Fibroblast of skin of back (primary cell): ENCODE measurements at regions not wholly inside any gene's neighbourhood (a gene's known extent, or its start where the extent isn't known, plus 50 kb on each side); places are given as distances from the start of the nearest gene placed in this dataset.

ENCODE experiments used
- DNase-seq: peaks from one replicate; pipeline ENCODE4 v3.0.0-alpha.2; 2013

DNA sequence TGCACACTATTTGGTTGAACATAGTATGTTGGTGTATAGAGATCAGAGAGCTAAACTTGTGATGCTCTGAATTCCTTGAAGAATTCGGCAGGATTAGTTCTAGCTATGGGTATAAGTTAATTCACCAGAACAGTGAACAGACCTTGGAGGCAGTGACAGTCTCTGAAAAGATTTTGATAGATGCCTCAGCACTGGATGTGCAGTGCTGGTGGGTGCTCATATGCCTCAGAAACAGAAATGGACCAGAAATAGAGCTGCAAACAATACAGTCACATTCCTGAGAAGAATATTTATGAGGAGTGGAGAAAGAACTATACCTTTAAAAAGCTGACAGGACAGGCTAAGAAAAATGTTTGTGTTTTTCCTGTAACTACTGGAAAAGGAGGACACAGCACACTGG lies 747.7 kb downstream of the KCTD16 start:
- no peak for DNase-seq

DNA sequence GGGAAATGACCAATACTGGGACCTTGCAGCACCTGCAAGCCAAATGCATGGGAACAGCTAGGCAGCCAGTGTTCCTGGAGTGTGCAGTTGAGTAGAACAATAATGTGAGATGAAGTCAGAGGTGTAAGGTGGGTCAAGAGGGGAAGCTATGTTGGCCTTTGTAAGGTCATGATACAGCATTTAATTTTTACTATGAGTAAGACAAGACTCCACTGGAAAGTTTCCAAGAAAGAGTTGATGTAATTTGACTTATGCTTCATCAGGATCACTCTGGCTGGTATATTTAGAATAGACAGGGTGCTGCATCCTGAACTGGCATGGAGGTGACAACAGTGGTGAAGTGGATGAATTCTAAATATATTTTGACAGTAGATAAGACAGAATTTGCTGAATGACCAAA lies 744.8 kb downstream of the KCTD16 start:
- DNase-seq = no peak

DNA sequence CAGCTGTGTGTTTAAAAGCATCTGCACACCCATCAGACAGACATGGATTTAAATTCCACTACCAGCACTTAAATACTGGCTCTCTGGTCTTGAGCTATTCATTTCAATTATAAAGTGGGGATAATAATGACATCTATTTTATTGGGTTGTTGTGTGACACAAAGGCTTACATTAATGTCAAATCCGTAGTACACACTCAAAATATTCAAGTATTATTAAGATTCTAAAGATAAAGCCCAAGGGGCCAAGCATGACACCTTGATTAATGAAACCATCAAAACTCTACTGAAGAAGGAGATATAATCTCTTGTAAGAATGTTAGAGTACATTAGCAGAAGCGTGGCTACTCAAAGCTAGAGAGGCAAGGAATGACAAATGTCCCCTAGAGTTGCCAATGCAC lies 743.0 kb downstream of the KCTD16 start:
- DNase-seq = no peak

DNA sequence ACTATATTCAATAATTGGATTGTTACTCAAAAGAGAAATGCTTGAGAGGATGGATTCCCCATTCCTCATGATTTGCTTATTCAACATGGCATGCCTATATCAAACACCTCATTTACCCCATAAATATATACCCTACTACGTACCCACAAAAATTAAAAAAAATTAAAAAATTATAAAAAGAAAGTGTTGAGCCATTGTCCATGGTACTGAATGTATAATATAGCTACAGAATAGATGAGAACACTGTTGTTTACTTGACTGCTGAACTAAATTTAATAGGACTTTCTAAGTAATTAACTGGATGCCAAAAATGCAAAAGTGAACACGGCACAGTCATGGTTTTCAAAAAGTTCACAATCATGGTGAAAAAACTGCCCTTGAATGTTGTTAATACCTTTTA lies 725.8 kb downstream of the KCTD16 start:
- no peak for DNase-seq

DNA sequence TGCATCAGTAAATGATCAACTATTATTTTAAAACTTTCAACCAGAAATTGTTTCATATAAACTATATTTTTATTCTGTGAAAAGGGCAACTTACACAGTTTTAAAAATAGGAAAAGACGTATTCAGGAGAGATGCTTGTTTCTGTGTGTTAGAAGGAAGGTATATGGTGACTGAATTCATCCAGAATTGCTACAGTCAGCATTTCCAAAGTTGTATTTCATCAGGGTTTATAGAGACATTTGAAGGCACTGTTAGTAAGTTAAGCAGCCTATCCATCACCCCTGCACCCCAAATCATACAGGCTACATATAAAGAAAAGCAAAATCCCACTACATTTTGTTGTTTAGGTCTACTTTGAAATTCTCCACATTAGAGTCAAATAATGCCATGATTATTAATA lies 716.0 kb downstream of the KCTD16 start:
- DNase-seq = no peak

DNA sequence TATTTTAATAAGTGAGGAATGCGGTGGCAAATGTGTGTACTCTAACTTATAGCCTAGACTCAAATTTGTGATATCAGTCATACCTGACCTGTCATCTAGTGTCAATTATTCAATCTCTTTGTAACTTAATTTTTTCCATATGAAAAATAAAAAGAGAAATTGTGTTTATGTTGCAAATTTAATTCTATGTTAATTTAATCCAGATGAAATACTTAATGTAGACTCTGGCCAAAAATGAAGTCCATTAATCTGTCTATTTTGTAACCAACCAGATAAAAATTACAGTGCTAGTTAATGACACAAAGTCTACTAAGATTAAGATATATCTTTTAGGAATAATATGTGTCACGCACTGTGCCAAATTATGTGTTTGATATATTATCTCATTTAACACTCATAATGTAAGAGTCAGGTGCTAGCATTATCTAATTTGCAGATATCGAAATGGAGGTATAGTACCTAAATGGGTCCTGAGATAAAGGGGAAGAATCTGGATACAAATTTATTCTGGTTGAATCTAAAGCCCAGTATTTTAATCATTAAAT lies 712.1 kb downstream of the KCTD16 start:
- DNase-seq = no peak

DNA sequence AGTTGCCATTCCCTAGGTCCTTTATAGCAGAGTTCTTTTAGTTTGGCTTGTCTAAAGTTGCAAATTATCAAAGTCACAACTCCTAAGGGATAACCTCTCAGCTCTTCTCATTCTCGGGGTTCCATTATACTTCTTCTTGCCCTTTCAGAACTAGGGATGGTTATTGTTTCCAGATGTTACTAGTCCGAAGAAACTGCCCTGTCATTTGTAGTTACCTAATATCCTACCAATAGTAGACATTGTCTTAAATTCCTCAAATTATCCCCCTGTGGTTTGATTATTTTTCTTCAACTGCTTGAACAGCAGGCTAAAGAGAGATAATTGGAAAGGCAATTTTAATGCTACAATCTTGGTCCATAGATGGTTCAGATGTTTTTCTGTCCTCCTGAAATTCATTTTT lies 709.8 kb downstream of the KCTD16 start:
- DNase-seq = no peak

DNA sequence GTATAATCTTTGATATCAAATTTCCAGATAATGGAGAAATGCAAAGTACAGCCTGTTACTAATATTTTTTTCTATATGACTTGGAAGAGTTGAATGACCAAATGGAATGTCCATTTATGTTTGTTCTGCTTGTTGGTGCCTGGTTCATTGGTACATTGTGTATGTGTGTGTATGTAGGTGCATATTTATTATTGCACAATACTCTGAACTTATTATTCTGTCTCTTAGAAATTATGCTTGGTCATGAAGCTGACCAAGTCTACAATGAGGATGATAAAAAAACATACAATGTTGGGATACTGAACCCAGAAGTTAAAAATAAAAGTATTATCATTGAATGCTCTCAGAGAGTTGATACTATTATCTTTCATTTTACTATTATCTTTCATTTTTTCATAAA lies 706.3 kb downstream of the KCTD16 start:
- DNase-seq = no peak

DNA sequence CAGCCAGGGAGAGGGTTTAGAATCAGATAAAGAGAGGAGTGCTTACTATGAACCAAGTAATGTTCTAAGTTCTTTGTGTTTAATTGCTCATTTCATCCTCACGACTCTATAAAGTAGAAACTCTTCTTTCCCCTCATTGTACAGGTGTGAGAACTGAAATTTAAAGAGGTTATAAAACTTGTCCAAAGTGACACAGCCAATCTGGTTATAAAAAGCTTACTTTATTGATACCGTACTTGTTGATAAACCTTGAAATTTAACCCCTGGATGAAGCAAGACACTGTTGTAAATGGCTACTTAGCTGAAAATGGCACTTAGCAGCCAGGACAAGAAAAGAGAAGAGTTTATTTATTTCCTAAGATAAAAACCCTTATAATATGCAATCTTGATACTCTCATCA lies 702.4 kb downstream of the KCTD16 start:
- no peak for DNase-seq

DNA sequence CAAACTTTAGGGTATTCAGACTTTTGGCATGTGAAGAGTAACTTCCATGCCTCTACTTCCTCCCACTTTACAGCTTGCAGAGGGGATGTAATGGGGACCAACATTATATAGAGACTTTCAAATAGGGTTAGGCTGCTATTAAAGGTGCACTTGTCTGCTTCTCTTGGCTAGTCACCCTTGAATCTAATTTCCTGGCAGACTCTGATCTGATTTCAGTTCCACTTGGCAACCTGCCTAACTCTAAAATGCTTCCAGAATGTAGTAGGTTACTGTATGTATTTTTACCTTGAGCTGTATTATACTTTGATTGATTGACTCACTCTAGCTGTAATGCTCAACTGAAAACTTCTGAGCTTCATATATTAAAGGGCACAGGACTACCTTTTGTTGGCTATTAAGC lies 693.4 kb downstream of the KCTD16 start:
- no peak for DNase-seq

DNA sequence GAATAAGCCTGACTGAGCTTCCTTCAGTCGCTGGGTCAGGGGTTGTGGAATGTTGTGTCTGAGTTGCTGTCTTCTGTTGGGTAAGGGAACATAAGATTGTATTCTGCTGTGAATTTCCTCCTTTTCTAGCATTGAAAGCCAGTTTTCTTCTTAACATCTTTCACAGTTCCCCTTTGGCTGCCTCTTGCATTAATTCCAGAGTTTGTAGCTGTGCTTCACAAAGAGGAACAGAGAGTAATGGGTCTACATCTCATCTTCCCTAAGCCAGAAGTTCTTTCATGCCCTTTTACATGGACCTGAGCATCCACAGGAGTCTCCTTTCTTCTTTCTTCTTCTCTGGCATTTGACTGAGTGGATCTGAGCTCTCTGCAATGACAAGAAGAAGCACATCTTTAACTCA lies 686.8 kb downstream of the KCTD16 start:
- DNase-seq = no peak

DNA sequence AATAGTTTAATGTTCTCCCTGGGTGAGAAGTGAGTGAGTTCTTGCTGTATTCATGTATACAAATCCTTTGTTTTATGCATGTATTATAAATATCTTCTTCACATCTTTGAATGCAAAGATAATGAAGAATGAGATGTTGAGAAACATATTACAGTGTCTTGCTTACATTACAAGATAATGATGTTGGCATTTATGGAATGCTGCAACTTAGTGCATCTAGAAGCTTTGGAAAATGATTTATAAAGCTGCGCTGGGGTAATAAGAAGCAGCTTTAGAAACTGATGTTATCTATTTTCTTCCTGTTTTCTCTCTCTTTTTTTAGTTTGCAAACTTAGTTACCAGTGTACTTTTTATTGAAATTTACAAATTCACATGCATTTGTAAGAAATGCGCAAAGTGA lies 673.4 kb downstream of the KCTD16 start:
- DNase-seq = no peak

DNA sequence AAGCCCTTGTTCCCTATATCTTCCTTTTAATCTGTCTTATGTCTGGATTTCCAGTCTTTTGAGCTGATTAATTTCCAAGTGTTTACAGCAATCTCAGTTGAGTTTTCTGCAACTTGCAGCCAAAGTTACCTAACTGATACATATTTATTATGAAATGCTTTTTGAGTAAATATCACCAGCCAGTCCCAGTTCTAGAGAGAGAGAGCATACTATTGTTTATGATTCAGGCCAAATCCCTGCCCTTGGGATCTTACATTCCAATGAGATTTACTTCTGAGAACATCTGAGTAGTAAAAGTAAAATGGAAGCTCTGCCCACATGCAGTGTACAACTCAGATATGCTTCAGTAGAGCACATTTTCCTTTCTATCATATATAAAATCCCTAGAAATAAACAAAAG lies 661.7 kb downstream of the KCTD16 start:
- DNase-seq = no peak

DNA sequence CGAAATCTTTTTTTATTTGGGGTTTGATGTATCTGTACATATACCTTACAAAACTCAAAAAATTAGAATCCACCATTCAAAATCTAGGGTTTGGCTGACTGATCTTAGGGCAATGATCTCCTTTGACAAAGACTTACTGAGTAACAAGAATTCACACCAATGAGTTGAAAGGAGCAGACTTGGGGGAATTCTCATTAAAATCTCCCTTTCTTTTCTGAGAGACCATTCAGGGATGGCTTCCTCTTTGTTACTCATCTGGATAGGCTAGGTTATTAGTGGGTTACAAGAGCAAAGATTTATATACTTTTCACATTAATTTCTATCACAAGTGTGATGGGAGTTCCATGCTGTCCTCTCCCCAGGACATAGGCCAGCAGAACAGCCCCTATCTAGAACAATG lies 661.0 kb downstream of the KCTD16 start:
- no peak for DNase-seq

DNA sequence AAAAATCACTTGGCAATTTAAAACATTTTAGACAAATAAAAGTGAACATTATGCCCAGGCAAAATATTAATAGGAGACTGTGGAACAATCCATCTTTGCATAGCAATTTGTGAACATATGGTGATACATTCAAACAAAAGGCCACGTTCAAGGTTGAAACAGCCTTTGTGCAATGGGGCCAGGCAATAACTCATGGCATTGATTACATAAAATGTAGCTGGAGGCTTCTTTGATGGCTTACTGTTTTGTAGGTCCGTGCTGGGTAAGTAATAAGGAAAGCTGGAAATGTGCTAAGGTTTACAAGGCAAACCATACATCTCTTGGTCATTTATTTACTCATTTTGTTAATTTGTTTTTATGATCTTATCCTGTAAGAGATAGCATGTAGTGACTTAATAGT lies 651.8 kb downstream of the KCTD16 start:
- DNase-seq = no peak

DNA sequence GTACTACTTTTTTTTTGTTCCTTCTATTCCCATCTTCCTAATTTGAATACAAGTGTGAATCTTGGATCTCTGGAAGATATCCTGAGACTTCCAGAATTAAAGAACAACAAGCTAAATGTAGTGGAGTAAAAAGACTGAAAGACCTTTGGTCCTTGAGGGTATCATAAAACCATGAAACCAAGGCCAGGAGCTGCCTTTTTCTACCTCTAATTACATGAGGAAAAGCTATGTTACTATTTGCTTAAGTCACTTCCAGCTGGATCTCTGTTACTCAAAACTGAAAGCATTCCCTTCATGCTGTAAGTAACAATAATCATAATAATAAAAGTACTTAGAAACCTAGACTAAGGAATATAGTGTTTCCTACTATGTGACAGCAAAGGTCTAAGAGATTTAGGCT lies 649.6 kb downstream of the KCTD16 start:
- DNase-seq = no peak

DNA sequence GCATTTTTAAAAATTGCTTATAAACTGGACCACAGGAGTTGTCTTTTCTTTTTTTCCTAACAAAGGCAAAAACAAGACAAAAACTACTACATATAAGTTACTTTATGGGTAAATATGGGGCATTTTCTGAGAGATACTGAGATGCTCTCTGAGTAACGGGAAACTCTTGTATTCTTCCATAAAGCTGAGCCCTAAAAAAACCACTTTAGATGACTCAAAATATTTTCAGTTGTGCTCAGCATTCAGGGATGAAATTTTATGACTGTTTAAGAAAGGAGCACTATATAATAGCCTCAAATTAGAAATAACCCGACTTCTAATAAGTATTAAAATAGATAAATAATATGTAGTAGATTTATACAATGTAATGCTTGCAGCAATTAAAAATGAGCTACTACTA lies 644.5 kb downstream of the KCTD16 start:
- no peak for DNase-seq

DNA sequence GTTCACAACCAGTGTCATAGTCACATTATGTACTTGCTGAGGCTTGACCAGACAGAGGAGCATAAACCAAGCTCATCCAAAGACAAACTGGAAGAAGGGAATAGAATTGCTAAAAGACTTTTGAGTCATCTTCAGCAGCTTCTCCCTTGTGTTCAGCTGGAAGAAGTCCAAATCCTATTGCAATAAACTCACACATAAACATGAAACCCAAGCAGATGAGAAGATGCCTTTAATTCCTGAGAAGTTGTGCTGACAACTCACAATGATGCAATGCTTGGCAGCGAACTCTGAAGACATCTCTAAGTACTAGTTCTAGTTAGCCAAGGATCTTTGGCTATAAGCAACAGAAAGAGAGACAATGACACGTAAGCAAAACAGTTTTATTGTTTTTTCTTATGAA lies 642.1 kb downstream of the KCTD16 start:
- peak; percentile 85 for DNase-seq

DNA sequence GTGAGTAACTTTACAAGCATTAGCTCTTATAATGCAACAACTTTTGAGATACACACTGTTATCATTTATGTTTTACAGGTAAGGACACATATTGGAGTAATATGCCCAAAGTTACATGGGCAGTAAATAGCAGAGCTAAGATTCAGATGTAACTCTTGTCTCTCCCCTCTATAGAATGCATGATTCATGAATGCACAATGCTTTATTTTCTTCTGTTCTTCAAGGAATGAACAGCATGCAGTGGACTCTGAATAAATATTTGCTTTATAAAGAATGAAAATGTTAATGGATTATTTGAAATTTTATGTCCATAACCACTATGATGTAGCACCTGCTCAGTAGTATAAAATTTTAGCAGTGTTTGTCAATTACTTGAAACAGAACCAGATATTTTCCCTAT lies 629.5 kb downstream of the KCTD16 start:
- DNase-seq = peak; percentile 32

DNA sequence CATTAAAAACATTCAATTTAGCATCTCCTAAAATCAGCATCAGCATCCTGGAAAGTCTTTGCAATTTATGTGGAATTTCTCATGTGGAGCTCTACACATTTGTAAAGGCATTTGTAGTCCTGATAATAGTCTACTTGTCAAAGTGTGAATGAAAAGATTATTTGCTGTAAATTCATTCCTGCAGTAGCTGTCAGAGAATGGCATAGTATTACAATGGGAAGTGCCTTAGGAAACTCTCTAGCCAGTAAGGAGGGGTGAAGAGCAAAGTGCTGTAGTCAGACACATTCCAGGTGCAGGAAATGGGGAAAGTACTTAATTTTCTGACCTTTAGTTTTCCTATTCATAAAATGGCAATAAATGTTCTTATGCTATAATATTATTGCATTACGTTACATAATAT lies 627.9 kb downstream of the KCTD16 start:
- no peak for DNase-seq

DNA sequence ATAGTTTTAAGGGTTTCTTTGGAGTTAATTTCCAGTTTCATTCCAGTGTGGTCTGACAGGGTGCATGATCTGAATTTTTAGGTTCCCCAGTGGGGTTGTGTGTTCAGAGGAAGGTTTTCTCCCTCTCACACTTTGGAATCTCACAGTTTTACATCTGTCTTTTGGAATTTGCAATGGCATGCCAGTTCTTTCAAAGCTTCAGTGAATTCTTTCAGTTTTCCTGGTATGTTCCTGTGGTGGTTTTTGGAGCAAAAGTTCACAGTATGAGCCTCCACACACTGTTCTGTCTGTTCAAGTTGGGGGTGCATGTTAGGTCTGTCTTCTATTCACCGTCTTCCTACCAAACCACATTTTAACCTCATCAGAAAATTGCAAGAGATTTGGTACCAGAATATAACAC lies 624.2 kb downstream of the KCTD16 start:
- peak; percentile 50 for DNase-seq

DNA sequence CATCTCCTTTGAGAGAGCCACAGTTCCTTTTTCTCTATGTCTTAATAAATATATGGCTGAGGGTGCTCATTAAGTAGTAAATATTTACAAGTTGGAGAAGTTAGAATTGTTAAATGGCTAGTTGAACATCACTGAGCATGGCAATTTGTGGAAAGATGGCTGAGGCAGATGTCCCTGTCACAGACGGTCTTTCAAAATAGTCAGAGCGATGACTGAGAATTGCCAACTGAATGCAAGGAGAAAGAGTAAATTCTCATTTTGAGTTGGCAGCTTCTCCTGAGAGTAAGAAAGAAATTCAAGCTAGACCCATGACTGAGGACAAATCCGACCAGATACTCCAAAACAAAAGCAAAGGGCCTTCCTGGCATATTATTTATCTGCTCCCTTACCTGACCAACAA lies 617.9 kb downstream of the KCTD16 start:
- no peak for DNase-seq

DNA sequence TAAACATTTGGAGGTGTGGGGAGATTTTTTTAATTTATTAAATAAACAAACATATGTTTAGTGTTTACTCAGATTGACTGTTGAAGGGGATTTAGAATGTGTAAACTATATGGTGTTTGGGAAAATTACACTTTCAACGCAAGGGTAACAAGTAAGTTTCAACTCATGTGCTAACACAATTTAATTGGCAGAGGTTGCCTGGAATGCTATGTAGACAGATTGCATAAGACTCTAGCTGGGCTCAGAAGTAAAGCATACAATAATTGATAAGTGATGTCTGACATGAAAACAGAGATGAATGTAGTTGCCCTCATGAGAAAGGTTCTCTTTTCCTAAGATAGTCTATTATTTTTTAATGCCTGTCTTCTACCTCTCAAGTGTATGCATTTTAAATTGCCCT lies 617.4 kb downstream of the KCTD16 start:
- DNase-seq = no peak

DNA sequence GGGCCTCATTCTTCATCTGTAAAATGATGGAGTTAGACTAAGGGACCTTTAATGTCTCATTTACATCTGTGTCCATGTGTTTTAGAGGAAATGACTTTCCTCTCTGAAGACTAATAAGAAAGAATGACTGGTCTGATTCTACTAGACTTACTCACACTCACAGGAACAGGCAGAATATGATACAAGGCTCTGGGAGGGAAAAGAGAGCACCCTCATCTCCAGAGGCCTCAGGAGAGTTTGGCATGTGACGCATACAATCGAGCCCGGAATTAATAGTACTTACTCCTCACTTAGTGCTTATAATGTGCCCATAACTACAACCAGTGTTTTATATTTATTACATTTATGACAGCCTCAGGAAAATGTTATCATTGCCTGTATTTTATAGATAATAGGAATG lies 608.7 kb downstream of the KCTD16 start:
- DNase-seq = no peak

DNA sequence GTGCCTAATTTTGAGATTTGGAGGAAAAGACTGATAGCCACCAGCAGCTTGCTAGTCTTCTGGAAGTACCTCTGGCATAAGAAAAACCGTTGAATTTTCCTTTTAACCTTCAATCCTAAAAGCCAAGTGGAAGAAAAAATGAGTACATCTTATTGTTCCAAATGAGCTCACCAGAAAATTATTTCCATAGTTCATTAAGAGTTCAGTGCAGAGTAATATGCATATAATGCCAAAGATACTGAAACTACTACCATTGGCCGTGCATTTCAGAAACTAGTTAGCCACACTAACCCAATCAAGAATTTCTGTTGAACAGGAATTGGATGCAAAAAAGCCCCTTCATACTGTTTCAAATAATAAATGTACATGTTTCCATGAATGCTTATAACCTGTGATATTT lies 607.9 kb downstream of the KCTD16 start:
- DNase-seq = no peak

DNA sequence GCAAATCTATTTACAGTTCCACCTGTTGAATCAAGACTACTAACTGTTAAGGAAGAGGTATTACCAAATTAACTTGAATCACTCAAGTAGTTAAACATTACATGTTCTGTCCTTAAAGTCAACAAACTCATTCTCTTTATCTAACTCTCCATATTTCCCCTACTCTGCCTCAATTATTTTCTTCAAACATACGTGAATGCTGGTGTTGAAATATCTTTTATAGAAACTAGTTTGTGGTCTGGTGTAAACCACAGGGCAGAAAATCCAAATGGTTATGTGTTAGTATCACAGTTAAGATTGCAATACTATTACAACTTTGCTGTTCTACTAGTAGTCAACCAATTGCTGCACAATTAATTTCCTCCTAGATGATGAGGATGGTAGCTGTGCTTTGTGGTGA lies 603.5 kb downstream of the KCTD16 start:
- no peak for DNase-seq
